Activated T-helper 17 cell treated with anti-CD3 and anti-CD28 coated beads, Interleukin-2, amount 50 U/mL, for 72 hours (primary cell): ENCODE measurements at regions not wholly inside any gene's neighbourhood (a gene's known extent, or its start where the extent isn't known, plus 50 kb on each side); places are given as distances from the start of the nearest gene placed in this dataset.

Experiments
- ATAC-seq: fragments of 150-1000 bp; cut with Tn5 transposase; replicated peaks from 2 replicates; pipeline ENCODE4 v1.10.0; 2021; ENCODE audit warnings: mild to moderate bottlenecking, moderate library complexity
- H3K27ac Mint-ChIP-seq: one replicate; pipeline ENCODE4 v1.8.0; 2022; ENCODE audit warnings: mixed read lengths
- H3K27me3 Mint-ChIP-seq: one replicate; pipeline ENCODE4 v1.8.0; 2022; ENCODE audit warnings: mixed read lengths
- H3K36me3 Mint-ChIP-seq: one replicate; pipeline ENCODE4 v1.8.0; 2022; ENCODE audit warnings: low read depth, mild to moderate bottlenecking, mixed read lengths
- H3K4me1 Mint-ChIP-seq: one replicate; pipeline ENCODE4 v1.8.0; 2022; ENCODE audit warnings: mixed read lengths
- H3K4me3 Mint-ChIP-seq: one replicate; pipeline ENCODE4 v1.8.0; 2022; ENCODE audit warnings: mild to moderate bottlenecking, mixed read lengths
- H3K9me3 Mint-ChIP-seq: one replicate; pipeline ENCODE4 v1.8.0; 2022; ENCODE audit warnings: mixed read lengths

DNA sequence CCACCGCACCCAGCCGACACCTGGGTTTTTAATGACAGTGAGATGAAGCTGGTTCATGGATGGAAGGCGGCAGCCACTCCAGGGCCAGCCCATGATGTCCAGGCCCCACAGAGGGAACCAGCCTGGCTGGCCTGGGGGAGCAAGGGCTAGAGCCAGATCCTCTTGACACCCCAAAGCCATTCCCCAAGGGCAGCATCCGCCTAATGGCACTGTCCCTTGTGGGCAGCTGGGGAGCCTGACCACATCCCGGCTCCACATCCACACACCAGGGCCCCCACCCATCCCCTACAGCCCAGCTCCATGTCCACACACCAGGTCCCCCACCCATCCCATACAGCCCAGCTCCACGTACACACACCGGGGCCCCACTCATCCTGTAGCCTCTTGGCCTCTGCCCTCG lies 53.3 kb upstream of the ACSF3 start:
- Mint-ChIP-seq H3K9me3 (no peaks in the 10 kb centered on the region), H3K27ac (no peak overlapping the region), H3K4me1 (no peaks in the 10 kb centered on the region), H3K36me3 (no peaks in the 10 kb centered on the region), H3K4me3 (no peak overlapping the region), H3K27me3 (no peaks in the 10 kb centered on the region)
- ATAC-seq = no peak

DNA sequence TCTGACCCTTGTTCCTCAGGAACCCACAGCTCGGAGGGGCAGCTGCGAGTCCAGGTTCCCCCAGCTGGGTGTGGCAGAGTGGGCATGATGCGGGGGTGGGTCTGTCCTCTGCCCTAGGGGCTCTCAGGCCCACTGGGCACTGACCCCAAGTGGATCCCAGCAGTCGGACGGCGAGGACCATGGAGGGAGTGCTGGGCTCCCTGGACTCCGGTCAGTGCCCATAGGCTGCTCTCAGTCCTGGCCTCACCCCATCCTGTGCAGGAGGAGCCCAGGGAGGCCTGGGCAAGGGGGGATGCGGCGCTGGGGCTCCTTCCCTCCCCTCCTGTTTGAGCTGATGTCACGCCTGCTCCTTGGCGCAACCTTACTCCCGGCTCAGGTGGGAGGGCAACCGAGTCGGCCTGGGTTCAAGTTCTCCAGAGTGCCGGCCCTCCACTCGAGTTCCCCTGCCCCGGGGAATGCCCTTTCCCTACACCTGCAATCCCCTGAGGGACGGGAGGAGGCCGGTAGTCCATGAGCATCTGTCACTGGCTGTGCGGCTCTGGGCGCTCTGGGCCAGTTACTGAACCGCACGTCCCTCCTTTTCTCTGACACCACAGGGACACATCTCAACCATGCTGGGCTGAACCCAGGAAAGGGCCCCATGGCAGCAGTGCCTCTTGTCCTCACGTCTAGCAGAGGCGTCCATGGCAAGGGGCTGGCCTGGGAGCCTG lies 52.6 kb upstream of the ACSF3 start:
- Mint-ChIP-seq H3K36me3 (no peaks in the 10 kb centered on the region), H3K9me3 (peaks cover 3% of the 10 kb centered on the region), H3K27me3 (no peaks in the 10 kb centered on the region), H3K27ac (no peak overlapping the region), H3K4me3 (no peak overlapping the region), H3K4me1 (no peaks in the 10 kb centered on the region)
- no peak for ATAC-seq

DNA sequence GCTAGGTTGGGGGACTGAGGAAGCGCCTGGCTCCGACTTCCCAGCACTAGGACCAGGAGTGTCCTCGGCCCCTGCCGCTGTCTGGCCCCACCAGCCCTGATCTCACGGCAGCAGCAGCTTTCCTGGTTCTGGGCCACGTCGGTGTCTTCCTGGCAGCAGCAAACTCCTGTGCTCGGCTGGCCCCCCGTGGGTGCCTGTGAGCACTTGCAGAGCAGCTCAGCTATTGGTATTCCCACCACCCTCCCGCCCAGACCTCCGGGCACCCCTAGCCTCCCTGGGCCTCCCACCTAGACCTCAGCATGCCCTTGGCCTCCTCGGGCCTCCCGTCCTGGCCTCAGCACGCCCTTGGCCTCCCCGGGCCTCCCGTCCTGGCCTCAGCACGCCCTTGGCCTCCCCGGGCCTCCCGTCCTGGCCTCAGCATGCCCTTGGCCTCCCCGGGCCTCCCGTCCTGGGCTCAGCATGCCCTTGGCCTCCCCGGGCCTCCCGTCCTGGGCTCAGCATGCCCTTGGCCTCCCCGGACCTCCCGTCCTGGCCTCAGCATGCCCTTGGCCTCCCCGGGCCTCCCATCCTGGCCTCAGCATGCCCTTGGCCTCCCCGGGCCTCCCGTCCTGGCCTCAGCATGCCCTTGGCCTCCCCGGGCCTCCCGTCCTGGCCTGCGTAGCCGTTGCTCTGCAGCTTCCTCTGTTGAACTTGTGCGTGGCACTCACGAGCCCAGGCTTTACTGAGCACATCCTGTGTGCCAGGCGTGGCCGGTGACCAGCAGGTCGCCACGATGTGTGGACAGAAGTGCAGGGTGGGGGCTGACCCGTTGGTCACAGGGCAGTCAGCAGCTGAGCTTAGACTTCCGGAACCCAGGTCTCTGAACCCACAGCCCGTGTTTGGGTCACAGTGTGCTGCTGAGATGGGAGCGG lies 51.8 kb upstream of the ACSF3 start:
- Mint-ChIP-seq H3K9me3 (peaks cover 5% of the 10 kb centered on the region), H3K27ac (no peak overlapping the region), H3K4me1 (no peaks in the 10 kb centered on the region), H3K36me3 (no peaks in the 10 kb centered on the region), H3K4me3 (no peak overlapping the region), H3K27me3 (no peaks in the 10 kb centered on the region)
- no peak for ATAC-seq

DNA sequence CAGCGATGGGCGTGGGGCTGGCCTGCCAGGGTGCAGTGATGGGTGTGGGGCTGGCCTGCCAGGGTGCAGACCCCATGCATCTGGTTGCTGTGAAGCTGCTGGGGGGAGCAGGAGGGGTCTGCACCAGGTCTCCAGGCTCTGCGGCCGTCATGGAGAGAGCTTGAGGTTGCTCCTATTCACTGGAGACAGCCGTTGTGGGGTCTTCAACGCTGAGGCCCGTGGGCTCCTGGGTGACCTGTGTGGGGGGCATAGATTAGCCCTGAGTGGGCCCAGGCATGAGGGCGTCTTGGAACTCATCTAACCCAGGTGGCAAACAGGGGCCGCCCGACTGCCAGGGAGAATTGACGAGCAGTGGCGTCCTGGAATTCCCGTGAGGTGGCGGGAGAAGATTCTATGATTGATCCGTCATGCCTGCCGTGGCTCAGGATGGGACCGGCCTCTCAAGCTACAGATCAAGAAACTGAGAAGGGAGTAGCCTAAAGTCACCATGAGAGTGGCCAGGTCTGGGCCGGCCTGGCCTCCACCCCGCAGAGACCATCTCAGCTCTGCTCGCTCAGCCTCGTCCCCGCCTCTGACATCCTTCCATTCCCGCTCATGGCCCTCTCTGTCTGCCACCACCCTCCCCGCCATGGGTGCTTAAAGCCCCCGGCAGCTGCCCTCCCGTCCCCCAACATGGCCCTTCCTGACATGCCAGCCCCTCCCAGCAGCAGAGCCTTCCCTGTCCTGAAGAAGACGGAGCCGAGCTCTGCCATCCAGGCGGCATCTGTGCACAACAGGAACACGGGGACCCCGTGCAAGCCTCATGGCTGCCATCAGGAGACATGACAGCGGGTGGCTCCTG lies 50.7 kb upstream of the ACSF3 start:
- no peak overlapping the region for H3K27ac Mint-ChIP-seq
- H3K36me3 Mint-ChIP-seq = no peaks in the 10 kb centered on the region
- peaks cover 5% of the 10 kb centered on the region for H3K9me3 Mint-ChIP-seq
- H3K27me3 Mint-ChIP-seq = no peaks in the 10 kb centered on the region
- no peak overlapping the region for H3K4me3 Mint-ChIP-seq
- H3K4me1 Mint-ChIP-seq = no peaks in the 10 kb centered on the region
- ATAC-seq = no peak

DNA sequence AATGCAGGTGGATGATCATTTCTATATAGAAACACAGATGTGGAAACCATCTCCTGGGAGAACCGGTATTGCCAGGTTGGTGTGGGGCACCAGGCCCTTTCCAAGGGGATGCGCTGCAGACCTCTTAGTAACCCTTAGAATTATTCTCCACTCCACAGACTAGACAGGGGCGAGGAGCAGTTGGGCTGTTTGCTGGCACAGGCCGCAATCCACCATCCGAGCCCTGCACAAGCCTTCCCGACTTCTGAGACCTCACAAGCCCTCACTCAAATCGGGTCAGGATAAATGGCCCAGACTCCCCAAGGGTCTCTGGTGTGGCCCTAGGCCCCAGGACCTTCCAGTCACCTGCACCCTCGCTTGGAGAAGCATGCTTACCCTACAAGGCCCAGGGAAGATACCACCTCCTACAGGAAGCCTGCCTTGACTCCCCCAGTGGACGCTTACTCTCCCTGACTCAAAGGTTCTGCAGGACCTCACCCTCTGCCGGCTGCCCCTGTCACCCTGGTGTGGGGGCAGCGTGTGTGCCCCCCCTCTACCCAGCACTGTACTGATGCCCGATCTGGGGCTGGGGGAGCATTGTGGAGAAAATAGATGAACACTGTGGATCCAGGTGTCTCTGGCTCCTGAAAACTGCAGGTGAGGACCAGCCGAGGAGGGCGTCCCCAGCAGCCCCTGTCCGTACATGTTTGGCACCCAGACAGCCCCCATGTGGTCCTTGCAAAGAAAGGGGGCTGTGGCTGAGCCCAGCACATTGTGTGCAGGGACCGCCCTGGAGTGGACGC lies 49.8 kb upstream of the ACSF3 start:
- Mint-ChIP-seq H3K27ac (no peak overlapping the region), H3K4me3 (no peak overlapping the region), H3K27me3 (no peaks in the 10 kb centered on the region), H3K36me3 (no peaks in the 10 kb centered on the region), H3K9me3 (peaks cover 5% of the 10 kb centered on the region), H3K4me1 (no peaks in the 10 kb centered on the region)
- ATAC-seq = no peak
